SK-N-SH treated with all-trans-retinoic acid at 6 μM for 48 hours (cell line): ENCODE measurements at regions not wholly inside any gene's neighbourhood (a gene's known extent, or its start where the extent isn't known, plus 50 kb on each side); places are given as distances from the start of the nearest gene placed in this dataset.
A peak's percentile ranks its signal among the peaks of the same experiment; 100 is the strongest.

Experiments used
- ATAC-seq: fragments of 200-7000 bp; cut with Tn5 transposase; 3 replicates; pipeline ENCODE4 v1.9.1; 2020; ENCODE audit warnings: mild to moderate bottlenecking, moderate library complexity
- ARNTL ChIP-seq: fragments of 450-650 bp; formaldehyde crosslinking; IDR thresholded peaks from 2 replicates; pipeline ENCODE4 v1.5.0; 2020; ENCODE audit warnings: low read depth, mild to moderate bottlenecking, moderate library complexity, borderline replicate concordance
- BACH2 ChIP-seq: fragments of 250-450 bp; sonication (Bioruptor Pico); IDR thresholded peaks from 2 replicates; pipeline ENCODE4 v1.9.0; 2021; ENCODE audit warnings: mild to moderate bottlenecking, borderline replicate concordance
- CREB5 ChIP-seq: fragments of 250-450 bp; sonication (Bioruptor Pico); IDR thresholded peaks from 2 replicates; pipeline ENCODE4 v1.5.1; 2020; ENCODE audit warnings: low read depth, mild to moderate bottlenecking, moderate library complexity
- CSDC2 ChIP-seq: fragments of 250-450 bp; sonication (Bioruptor Pico); IDR thresholded peaks from 2 replicates; pipeline ENCODE4 v1.5.0; 2020; ENCODE audit warnings: mild to moderate bottlenecking, moderate library complexity
- CSRNP3 ChIP-seq: fragments of 250-450 bp; sonication (Bioruptor Pico); IDR thresholded peaks from 2 replicates; pipeline ENCODE4 v1.5.1; 2021; ENCODE audit warnings: mild to moderate bottlenecking, moderate library complexity
- ESRRG ChIP-seq: fragments of 250-450 bp; sonication (Bioruptor Pico); IDR thresholded peaks from 2 replicates; pipeline ENCODE4 v1.6.1; 2021; ENCODE audit warnings: mild to moderate bottlenecking
- GLIS3 ChIP-seq: fragments of 250-450 bp; sonication (Bioruptor Pico); IDR thresholded peaks from 2 replicates; pipeline ENCODE4 v1.5.0; 2020; ENCODE audit warnings: mild to moderate bottlenecking, moderate library complexity
- ISL1 ChIP-seq: fragments of 250-450 bp; sonication (Bioruptor Pico); IDR thresholded peaks from 2 replicates; pipeline ENCODE4 v2.1.2; 2022; ENCODE audit warnings: mild to moderate bottlenecking, moderate library complexity
- OSR1 ChIP-seq: fragments of 250-450 bp; sonication (Bioruptor Pico); IDR thresholded peaks from 2 replicates; pipeline ENCODE4 v1.8.0; 2022; ENCODE audit warnings: moderate library complexity, mild to moderate bottlenecking, inconsistent platforms
- PATZ1 ChIP-seq: fragments of 250-450 bp; sonication (Bioruptor Pico); IDR thresholded peaks from 2 replicates; pipeline ENCODE4 v1.8.0; 2020; ENCODE audit warnings: mild to moderate bottlenecking, moderate library complexity, borderline replicate concordance
- RARB ChIP-seq: fragments of 250-450 bp; sonication (Bioruptor Pico); IDR thresholded peaks from 2 replicates; pipeline ENCODE4 v1.8.0; 2021; ENCODE audit warnings: mild to moderate bottlenecking, moderate library complexity
- SNAI2 ChIP-seq: fragments of 250-450 bp; sonication (Bioruptor Pico); IDR thresholded peaks from 2 replicates; pipeline ENCODE4 v1.5.0; 2020; ENCODE audit warnings: mild to moderate bottlenecking, moderate library complexity
- TCF4 ChIP-seq: fragments of 250-450 bp; sonication (Bioruptor Pico); IDR thresholded peaks from 2 replicates; pipeline ENCODE4 v1.8.0; 2021; ENCODE audit warnings: mild to moderate bottlenecking, moderate library complexity, borderline replicate concordance
- TOX ChIP-seq: fragments of 250-450 bp; sonication (Bioruptor Pico); IDR thresholded peaks from 2 replicates; pipeline ENCODE4 v1.8.0; 2021; ENCODE audit warnings: mild to moderate bottlenecking, moderate library complexity, borderline replicate concordance
- TSHZ2 ChIP-seq: fragments of 250-450 bp; sonication (Bioruptor Pico); IDR thresholded peaks from 2 replicates; pipeline ENCODE4 v1.5.0; 2020; ENCODE audit warnings: mild to moderate bottlenecking, moderate library complexity
- ZC3H10 ChIP-seq: fragments of 250-450 bp; sonication (Bioruptor Pico); IDR thresholded peaks from 2 replicates; pipeline ENCODE4 v1.5.1; 2021; ENCODE audit warnings: mild to moderate bottlenecking, moderate library complexity
- ZFP3 ChIP-seq: fragments of 250-450 bp; sonication (Bioruptor Pico); IDR thresholded peaks from 2 replicates; pipeline ENCODE4 v1.5.0; 2020; ENCODE audit warnings: mild to moderate bottlenecking, moderate library complexity
- ZFP30 ChIP-seq: fragments of 450-650 bp; formaldehyde crosslinking; IDR thresholded peaks from 2 replicates; pipeline ENCODE4 v1.5.0; 2022; ENCODE audit warnings: mild to moderate bottlenecking, moderate library complexity
- ZNF565 ChIP-seq: fragments of 450-650 bp; formaldehyde crosslinking; conservative IDR thresholded peaks from 2 replicates; pipeline ENCODE4 v1.5.0; 2020; ENCODE audit warnings: low read depth, mild to moderate bottlenecking, moderate library complexity
- ZNF70 ChIP-seq: fragments of 450-650 bp; formaldehyde crosslinking; IDR thresholded peaks from 2 replicates; pipeline ENCODE4 v1.5.0; 2020; ENCODE audit warnings: mild to moderate bottlenecking, moderate library complexity

- no peak for TF ChIP-seq ZFP3
- TF ChIP-seq TOX (CRISPR knock-in tag), result peak; percentile 60; the same call in 1 of the 2 replicates
- no peak for TF ChIP-seq CREB5 (CRISPR knock-in tag)
- TF ChIP-seq ISL1 (CRISPR knock-in tag), result peak; percentile 67; the same call in 1 of the 2 replicates
- peak; percentile 49; the same call in 2 of the 3 replicates for ATAC-seq
Measured at GRCh38 chr5:120298981-120299380, 165.1 kb upstream of the PRR16 start.

- TF ChIP-seq SNAI2 (no peak), ISL1 (CRISPR knock-in tag) (peak; percentile 31; the same call in 1 of the 2 replicates)
- peak; percentile 89 for ATAC-seq
Measured at GRCh38 chr5:120304663-120305062, 159.4 kb upstream of the PRR16 start.

- ATAC-seq, result no peak
- no peak for TF ChIP-seq ISL1 (CRISPR knock-in tag)
- TF ChIP-seq CREB5 (CRISPR knock-in tag), result no peak
- TF ChIP-seq PATZ1, result no peak
- TF ChIP-seq RARB (CRISPR knock-in tag), result no peak
- no peak for TF ChIP-seq CSRNP3 (CRISPR knock-in tag)
- TF ChIP-seq ARNTL (CRISPR knock-in tag), result no peak
- no peak for TF ChIP-seq ZNF70 (CRISPR knock-in tag)
- no peak for TF ChIP-seq ZFP30
- TF ChIP-seq TOX (CRISPR knock-in tag), result no peak
- no peak for TF ChIP-seq TSHZ2 (CRISPR knock-in tag)
- TF ChIP-seq CSDC2 (CRISPR knock-in tag), result no peak
- no peak for TF ChIP-seq GLIS3 (CRISPR knock-in tag)
- no peak for TF ChIP-seq ZNF565 (CRISPR knock-in tag)
- TF ChIP-seq TCF4 (CRISPR knock-in tag), result no peak
- TF ChIP-seq OSR1 (CRISPR knock-in tag), result no peak
- no peak for TF ChIP-seq ZC3H10 (CRISPR knock-in tag)
- no peak for TF ChIP-seq SNAI2
Measured at GRCh38 chr5:120306303-120306702, 157.8 kb upstream of the PRR16 start.

GRCh38 chr5:120314191-120314590, 149.9 kb upstream of the PRR16 start:
- TF ChIP-seq GLIS3 (CRISPR knock-in tag), result no peak
- no peak for TF ChIP-seq BACH2
- no peak for TF ChIP-seq RARB (CRISPR knock-in tag)
- TF ChIP-seq OSR1 (CRISPR knock-in tag), result no peak
- no peak for TF ChIP-seq ESRRG (CRISPR knock-in tag)
- TF ChIP-seq CSRNP3 (CRISPR knock-in tag), result no peak
- no peak for TF ChIP-seq ARNTL (CRISPR knock-in tag)
- no peak for TF ChIP-seq SNAI2
- TF ChIP-seq ZC3H10 (CRISPR knock-in tag), result no peak
- TF ChIP-seq ZFP30, result no peak
- TF ChIP-seq TOX (CRISPR knock-in tag), result no peak
- no peak for TF ChIP-seq CSDC2 (CRISPR knock-in tag)
- no peak for TF ChIP-seq TSHZ2 (CRISPR knock-in tag)
- no peak for TF ChIP-seq CREB5 (CRISPR knock-in tag)

More at GRCh38 chr5:120314191-120314590, 149.9 kb upstream of the PRR16 start:
- ATAC-seq, result no peak
